ENCODE measurements at regions not wholly inside any gene's neighbourhood (a gene's known extent, or its start where the extent isn't known, plus 50 kb on each side); places are given as distances from the start of the nearest gene placed in this dataset.

GRCh38 chr5:93158841-93159240, 422.2 kb downstream of the NR2F1-AS1 start:
- DNase-seq: no peak

GRCh38 chr5:93156566-93156965, 424.5 kb downstream of the NR2F1-AS1 start:
- DNase-seq: no peak

- no peak for DNase-seq
These were observed 426.5 kb downstream of the NR2F1-AS1 start for GRCh38 chr5:93154535-93154934.

GRCh38 chr5:93153461-93153860, 427.6 kb downstream of the NR2F1-AS1 start:
- DNase-seq: no peak

GRCh38 chr5:93151896-93152295, 429.1 kb downstream of the NR2F1-AS1 start:
- no peak for DNase-seq

- DNase-seq: no peak
These were observed 429.9 kb downstream of the NR2F1-AS1 start for GRCh38 chr5:93151121-93151520.

- no peak for DNase-seq
These were observed 430.6 kb downstream of the NR2F1-AS1 start for GRCh38 chr5:93150311-93151012.

- DNase-seq: no peak
These were observed 435.3 kb downstream of the NR2F1-AS1 start for GRCh38 chr5:93145767-93146166.

GRCh38 chr5:93145019-93145418, 436.0 kb downstream of the NR2F1-AS1 start:
- no peak for DNase-seq

GRCh38 chr5:93141969-93142368, 439.1 kb downstream of the NR2F1-AS1 start:
- DNase-seq: no peak

- DNase-seq: no peak
These were observed 450.2 kb downstream of the NR2F1-AS1 start for GRCh38 chr5:93130624-93131490.

GRCh38 chr5:93126634-93127033, 454.4 kb downstream of the NR2F1-AS1 start:
- DNase-seq: no peak

- DNase-seq: no peak
These were observed 457.9 kb downstream of the NR2F1-AS1 start for GRCh38 chr5:93123127-93123526.

- no peak for DNase-seq
These were observed 458.6 kb downstream of the NR2F1-AS1 start for GRCh38 chr5:93122446-93122845.

GRCh38 chr5:93120771-93121170, 460.2 kb downstream of the NR2F1-AS1 start:
- no peak for DNase-seq

- no peak for DNase-seq
These were observed 461.0 kb downstream of the NR2F1-AS1 start for GRCh38 chr5:93120051-93120450.

GRCh38 chr5:93117751-93118531, 463.1 kb downstream of the NR2F1-AS1 start:
- DNase-seq: no peak

- no peak for DNase-seq
These were observed 473.1 kb downstream of the NR2F1-AS1 start for GRCh38 chr5:93107805-93108520.

- DNase-seq: no peak
These were observed 473.9 kb downstream of the NR2F1-AS1 start for GRCh38 chr5:93107141-93107540.

GRCh38 chr5:93101661-93102060, 479.4 kb downstream of the NR2F1-AS1 start:
- DNase-seq: no peak

- DNase-seq: no peak
These were observed 480.0 kb downstream of the NR2F1-AS1 start for GRCh38 chr5:93100976-93101375.

- DNase-seq: no peak
These were observed 480.6 kb downstream of the NR2F1-AS1 start for GRCh38 chr5:93100428-93100827.

- DNase-seq: no peak
These were observed 481.1 kb downstream of the NR2F1-AS1 start for GRCh38 chr5:93099902-93100347.
